ENCODE measurements at regions not wholly inside any gene's neighbourhood (a gene's known extent, or its start where the extent isn't known, plus 50 kb on each side); places are given as distances from the start of the nearest gene placed in this dataset.
A peak's percentile ranks its signal among the peaks of the same experiment; 100 is the strongest.

- no peak for DNase-seq
These were observed 383.8 kb upstream of the TUSC1 start for GRCh38 chr9:26061948-26062575.

GRCh38 chr9:26058111-26058895 is 380.1 kb upstream of the TUSC1 start:
- peak in 1 of 51 donors; percentile 1 for DNase-seq

GRCh38 chr9:26057050-26057449 is 378.8 kb upstream of the TUSC1 start:
- DNase-seq, result no peak

DNA sequence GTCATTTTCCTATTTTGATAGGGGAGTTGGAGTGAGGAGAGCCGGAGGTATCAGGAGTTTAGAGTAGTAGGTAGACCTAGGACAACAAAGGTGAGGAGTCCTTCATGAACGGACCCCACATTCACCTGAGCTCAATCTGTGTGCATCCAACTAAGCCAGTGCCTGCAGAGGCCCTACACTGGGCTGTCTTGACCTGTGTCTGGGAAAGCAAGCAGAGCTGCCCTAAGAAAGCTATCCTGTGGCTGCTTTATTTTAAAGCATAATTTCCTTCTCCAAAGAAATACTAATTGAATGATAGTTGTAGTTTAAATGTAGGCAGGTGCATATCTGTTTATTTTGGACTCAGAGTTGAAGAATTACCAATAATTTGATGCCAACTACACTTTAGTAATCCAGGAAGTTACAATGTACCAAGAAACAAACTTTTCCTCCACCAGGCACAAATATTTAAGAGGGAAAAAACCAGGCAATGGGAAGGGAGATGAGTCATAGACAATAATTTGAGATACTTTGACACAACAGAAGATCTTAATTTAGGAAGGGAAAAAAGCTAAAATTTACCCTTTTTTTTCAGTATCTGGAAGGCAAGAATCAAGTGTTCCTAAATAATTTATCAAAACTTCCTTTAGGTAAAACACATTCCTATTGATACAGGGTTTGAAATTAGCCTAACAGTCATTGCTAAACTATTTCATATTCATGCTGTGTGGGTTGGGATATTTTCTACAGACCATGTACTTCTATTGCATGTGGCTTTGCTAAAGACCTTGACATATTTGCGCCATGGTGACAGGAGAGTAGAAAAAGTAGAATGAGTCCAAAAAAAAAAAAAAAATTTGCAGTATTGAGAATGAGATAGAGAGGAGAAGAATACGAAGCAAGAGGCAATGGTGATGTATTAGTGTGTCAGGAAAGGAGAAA is 376.6 kb upstream of the TUSC1 start:
- DNase-seq, result no peak

- DNase-seq, result no peak
These were observed 375.7 kb upstream of the TUSC1 start for GRCh38 chr9:26053954-26054353.

DNA sequence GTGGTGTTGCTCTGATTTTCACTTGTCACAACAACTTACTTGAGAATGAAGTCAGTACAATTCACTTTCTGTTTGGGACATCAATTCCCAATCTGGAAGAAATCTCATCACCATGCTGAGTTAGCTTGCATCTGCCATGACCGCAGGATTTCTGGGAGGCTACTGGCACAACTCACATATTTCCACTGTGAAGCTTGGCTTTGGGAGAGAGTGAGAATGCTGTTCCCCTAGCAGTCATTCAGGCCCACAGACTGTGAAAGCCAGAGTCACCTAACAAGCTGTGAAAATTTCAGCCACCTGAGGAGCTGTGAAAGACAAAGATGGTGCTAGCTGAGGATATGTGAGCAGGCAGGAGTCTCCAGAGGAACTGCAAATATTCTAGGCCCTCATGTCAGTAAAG is 365.2 kb upstream of the TUSC1 start:
- no peak for DNase-seq

DNA sequence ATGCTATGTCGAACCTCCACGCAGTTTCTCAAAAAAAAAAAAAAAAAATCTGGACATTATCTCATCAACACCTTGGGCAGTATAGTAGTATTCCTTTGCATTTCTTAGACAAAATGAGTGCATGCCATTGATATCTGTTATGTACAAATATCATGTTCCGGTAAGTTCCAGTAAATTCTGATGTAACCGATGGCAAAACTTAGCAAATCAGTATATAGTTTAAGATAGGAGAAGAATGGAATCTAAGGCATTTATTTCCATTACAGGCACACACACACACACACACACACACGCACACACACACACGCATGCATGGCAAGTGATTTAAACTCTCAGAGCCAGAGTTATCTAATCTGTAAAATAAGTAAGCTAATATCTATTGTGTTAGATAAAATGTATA is 356.5 kb upstream of the TUSC1 start:
- no peak for DNase-seq

DNA sequence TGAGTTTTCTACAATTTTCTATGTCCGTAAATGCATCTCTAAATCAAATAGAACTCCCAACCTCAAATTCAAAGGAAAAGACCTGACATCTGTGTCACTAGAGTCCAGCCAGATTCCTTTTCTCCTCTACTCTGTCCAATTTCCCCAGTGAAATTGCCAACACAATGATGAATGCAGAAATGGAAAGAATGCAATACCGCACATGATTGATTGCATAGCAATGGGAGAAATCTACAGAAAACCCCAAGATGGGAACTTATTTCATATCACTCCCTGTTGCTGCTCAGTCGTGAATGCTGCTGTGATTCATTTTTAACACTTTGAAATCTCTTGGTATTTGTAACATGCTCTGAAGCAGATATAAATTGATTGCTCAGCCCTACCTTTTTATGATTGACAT is 355.1 kb upstream of the TUSC1 start:
- no peak for DNase-seq

GRCh38 chr9:26026423-26027100 is 348.3 kb upstream of the TUSC1 start:
- no peak for DNase-seq

- no peak for DNase-seq
These were observed 335.0 kb upstream of the TUSC1 start for GRCh38 chr9:26013199-26013598.

- DNase-seq, result no peak
These were observed 334.6 kb upstream of the TUSC1 start for GRCh38 chr9:26012797-26013196.

DNA sequence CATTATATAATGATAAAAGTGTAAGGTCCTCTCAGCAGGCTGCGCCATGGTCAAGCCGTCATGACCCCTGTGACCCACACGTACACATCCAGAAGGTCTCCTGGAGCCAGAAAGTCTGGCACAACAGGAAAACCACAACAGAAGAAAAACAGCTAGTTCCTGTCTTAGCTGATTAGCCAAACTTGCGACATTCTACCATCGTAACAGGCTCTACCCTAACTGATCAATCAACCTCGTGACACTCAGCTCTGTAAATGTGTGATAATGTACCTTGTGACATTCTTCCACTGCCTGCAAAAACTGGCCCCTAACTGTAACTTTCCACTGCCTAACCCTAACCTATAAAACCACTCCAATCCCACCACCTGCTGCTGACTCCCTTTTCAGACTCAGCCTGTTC is 316.4 kb upstream of the TUSC1 start:
- no peak for DNase-seq

DNA sequence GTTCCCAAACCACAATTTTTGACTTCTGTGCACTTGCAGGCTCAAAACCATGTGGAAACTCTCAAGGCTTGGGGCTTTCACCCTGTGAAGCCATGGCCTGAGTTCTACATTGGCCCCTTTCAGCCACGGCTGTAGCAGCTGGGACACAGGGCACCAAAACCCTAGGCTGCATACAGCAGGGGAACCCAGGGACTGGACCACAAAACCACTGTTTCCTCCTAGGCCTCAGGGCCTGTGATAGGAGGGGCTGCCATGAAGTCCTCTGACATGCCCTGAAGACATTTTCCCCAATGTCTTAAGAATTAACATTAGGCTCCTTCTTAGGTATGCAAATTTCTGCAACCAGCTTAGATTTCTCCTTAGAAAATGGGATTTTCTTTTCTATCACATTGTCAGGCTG is 312.1 kb upstream of the TUSC1 start:
- no peak for DNase-seq

DNA sequence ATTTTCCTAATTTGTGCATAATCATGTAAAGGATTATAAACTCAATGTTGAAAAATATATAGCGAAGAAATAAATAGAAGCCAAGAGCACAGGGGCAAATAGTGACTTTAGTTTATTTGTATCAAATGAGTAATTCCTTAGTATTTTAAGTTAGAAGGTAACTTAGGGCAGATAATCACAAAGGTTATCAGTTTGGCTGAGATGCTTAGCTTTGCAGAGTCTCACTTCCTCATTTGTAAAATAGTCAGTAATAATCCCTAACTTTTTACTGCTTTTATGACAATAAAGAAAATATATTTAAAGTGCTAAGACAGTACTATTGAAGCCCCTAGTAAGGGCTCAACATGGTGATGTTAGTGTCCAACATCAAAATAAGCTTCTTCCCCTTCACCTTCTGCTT is 297.4 kb upstream of the TUSC1 start:
- no peak for DNase-seq

DNA sequence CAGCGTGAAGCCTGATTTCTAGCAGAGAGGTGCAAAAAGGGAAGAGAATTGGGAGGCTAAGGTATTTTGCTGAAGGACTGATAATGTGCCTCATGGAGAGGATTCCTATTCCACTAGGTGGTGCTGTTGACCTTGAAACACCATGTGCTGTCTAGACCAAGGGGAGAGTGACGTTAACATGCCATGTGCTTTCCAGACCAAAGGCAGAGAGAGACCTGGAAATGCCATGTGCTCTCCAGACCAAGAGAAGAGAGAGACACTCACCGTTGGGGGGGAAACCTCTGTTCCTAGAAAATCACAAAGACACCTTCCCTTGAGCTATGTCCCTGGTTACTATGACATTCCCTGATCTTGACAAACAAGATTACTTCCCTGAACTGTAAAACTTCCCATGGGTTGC is 286.0 kb upstream of the TUSC1 start:
- DNase-seq, result peak in 10 of 51 donors; percentile 1 to 39 (median 3)

GRCh38 chr9:25960178-25960577 is 281.9 kb upstream of the TUSC1 start:
- DNase-seq, result no peak

- no peak for DNase-seq
These were observed 276.0 kb upstream of the TUSC1 start for GRCh38 chr9:25954209-25954608.

GRCh38 chr9:25948182-25948581 is 269.9 kb upstream of the TUSC1 start:
- no peak for DNase-seq

GRCh38 chr9:25939126-25939525 is 260.9 kb upstream of the TUSC1 start:
- DNase-seq, result no peak

GRCh38 chr9:25936031-25936430 is 257.8 kb upstream of the TUSC1 start:
- no peak for DNase-seq

DNA sequence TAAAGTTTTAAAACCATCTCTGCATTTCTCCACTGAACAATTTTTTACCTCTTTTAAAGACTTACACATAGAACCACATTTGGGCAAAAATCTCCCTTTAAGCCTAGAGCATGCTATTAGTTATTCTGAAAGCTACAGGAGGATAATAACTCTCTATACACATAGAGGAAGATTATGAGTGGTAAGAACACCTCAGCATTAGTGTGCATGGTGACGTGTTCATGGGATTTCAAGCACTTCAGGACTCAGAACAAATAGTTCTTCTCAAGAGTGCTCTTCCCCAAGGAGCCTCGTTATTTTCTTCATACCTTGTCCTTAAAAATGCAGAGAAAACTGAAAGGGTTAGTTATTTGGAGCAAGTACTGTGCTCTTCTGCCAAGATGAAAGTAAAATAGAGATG is 256.9 kb upstream of the TUSC1 start:
- no peak for DNase-seq

DNA sequence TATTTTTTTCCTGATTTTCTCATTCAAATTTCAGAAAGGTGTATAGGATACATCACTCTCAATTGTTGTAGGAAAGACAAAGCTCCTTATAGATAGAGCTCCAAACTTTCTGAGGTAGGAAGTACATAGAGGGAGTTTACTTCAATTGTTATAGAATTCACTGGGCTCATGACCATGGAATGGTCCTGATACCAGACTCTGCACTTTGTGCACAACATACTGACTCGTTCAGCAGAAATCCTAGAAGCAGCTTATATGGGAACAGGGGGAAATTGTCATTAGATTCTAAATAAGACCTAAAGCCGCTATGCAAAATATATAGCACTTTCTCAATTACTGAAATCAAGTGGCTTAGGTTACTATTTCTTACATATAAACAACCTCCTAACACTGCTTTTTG is 240.5 kb upstream of the TUSC1 start:
- DNase-seq, result no peak

All from hypothalamus (tissue), 51 donors.